GM12865 (cell line): ENCODE measurements at regions not wholly inside any gene's neighbourhood (a gene's known extent, or its start where the extent isn't known, plus 50 kb on each side); places are given as distances from the start of the nearest gene placed in this dataset.

Source experiments
- DNase-seq: peaks from one replicate; pipeline ENCODE4 v3.0.0; 2010; ENCODE audit warnings: low read depth
- H3K4me3 ChIP-seq: 2 replicates; pipeline ENCODE4 v1.5.1; 2011; ENCODE audit warnings: mild to moderate bottlenecking, low read depth, low read length, control low read depth
- CTCF ChIP-seq: IDR thresholded peaks from 2 replicates; pipeline ENCODE4 v1.5.1; 2011; ENCODE audit warnings: low read length, control low read depth, low read depth, inconsistent platforms; ENCODE audit not compliant: insufficient read depth; ENCODE audit errors: missing control alignments

DNA sequence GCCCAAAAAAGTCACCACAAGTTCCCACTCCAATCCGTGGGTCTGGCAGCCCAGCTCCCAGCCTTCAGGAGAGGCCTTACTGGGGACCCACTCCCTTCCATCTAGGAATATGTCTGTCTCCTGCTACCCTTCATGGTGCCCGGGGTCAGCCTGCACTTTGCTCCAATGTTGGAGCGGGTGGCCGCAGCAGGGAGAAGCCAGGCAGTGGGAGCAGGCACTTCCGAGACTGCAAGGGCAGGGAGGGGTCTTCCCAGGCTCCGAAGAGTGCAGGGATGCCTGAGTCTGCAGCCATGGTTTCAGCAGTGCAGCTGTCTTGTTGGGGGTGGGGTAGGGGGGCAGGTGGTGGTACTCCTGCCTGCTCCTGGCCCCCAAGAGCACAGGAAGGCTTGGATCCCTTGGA, 1616.2 kb downstream of the SLITRK5 start:
- no peak overlapping the region for H3K4me3 ChIP-seq
- no peak for TF ChIP-seq CTCF
- no peak for DNase-seq

DNA sequence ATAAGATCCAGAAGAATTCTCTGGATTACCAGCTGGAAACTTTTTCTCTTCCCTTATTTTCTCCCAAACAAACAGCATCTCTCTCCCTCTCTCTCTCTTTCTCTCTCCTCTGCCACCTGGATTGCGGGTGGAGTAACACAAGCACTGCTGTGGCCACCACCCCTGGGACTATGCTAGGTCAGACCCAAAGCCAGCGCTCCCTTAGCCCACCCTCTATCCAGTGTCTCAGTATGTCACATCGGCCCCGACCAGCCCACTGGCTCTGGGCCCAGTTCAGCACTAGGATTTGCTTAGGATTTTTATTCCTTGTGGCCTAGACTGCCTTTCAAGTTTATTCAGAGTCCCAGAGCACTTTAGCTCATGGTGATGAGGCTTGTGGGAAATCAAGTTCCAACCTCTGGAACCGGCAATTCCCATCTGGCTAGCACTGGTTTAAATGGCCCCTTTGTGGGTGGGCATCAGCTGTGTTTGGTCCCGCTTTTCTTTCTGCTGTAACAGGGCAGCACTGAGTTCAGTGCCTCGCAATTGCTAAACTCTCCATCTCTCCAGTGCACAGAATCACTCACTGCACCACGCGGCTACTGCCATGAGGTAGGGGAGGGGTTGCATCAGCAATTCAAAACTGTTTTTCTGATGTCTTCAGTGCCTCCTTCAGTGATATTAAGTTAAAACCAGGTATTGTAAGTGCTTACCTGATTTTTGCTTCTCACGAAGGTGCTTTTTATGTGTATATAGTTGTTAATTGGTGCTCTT, 1623.1 kb downstream of the SLITRK5 start:
- no peak for TF ChIP-seq CTCF
- H3K4me3 ChIP-seq: no peak overlapping the region
- DNase-seq: no peak

DNA sequence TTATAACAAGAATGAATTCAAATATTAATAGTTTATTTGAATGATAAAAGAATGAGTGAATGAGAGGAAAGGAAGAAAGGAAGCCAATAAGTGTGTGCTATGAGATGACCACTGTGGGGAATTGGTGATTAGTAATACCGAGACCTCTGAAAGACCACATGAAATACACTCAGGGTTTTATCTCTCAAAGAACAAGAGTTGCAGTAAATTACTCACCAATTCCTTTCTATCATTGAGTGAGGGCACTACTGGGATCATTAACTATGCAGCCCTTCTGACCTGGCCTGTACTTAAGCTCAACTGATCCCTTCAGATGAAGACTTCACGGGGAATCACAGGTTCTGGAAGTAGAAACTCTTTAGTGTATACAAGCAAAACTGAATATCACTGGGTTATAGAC, 1636.1 kb downstream of the SLITRK5 start:
- TF ChIP-seq CTCF: no peak
- no peak overlapping the region for H3K4me3 ChIP-seq
- DNase-seq: peak; percentile 1

DNA sequence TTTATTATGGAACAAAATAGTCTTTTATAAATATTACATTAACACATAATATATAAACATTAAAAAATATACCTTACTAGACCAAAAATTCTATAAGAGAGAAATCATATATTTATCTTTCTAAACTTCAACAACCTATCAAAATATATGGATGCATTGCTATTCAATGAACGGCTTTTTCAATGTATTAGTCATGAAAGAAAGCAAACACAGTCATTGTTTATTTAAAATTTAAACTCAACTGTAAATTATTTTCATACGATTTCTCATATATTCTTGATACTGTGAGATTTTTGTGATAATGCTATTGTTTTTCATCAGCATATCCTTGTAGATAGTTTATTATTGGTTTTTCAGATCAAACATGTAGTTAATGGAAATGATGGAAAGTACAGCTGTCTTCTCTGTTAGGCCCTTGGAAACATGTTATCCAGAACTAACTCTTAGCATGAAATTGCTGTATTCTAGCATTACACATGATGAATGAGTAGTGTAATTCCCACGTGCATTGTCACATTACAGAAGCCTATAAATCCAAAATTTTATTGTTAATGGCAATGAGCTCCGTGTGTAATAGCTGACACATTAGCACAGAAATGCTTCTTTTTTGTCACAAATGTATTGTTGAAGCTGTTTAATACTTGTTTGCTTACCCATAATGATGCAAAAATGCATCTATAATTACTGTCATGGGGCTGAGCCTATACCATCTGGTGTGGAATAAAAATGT, 1639.9 kb downstream of the SLITRK5 start:
- H3K4me3 ChIP-seq: no peak overlapping the region
- no peak for DNase-seq
- no peak for TF ChIP-seq CTCF

DNA sequence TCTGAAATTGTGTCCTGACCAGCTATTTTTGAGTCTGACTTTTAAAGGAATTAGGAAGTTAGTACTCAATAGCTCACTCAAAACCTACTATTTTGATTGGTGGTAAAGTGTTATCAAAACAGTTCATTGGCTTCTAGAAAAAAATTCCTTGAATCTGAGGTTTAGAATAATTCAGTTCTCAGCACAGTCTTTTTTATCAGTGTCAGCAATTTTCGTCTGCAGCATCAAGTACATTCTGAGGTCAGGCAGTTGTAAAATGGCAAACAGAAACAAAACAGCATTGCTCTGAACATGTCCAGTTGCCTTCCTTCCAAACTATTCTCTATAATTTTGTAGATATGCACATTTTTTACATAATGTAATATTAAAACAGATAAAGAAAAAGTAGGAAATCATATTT, 1644.1 kb downstream of the SLITRK5 start:
- no peak for DNase-seq
- no peak overlapping the region for H3K4me3 ChIP-seq
- TF ChIP-seq CTCF: no peak

GRCh38 chr13:89322466-89322865, 1651.3 kb downstream of the SLITRK5 start:
- no peak overlapping the region for H3K4me3 ChIP-seq
- no peak for DNase-seq
- no peak for TF ChIP-seq CTCF

DNA sequence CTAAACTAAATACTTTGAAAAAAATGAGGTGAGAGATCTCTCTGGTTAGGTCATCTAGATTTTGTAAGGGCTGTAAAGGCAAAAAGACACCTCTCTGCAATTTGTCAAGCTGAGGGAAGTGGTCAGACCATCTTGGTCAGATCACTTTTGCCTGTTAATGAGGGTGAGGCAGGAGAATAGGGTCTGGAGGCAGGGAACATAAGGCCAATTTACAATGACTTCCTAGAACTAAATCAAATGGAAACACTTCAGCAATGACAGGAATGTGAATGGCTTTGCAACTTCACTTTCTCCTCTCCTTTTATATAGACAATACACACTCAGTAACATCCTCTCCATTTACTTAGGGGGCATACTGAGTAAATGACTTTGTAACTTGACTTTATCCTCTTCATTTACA, 1653.4 kb downstream of the SLITRK5 start:
- no peak for TF ChIP-seq CTCF
- DNase-seq: no peak
- no peak overlapping the region for H3K4me3 ChIP-seq
